ENCODE measurements at regions not wholly inside any gene's neighbourhood (a gene's known extent, or its start where the extent isn't known, plus 50 kb on each side); places are given as distances from the start of the nearest gene placed in this dataset.

GRCh38 chr3:145972851-145973250 lies 188.1 kb downstream of the PLOD2 start:
- Mint-ChIP-seq H3K27me3 (no peaks in the 10 kb centered on the region), H3K27ac (no peak overlapping the region), H3K36me3 (ENCODE audit: low read depth) (no peaks in the 10 kb centered on the region), H3K4me3 (no peak overlapping the region), H3K4me1 (no peaks in the 10 kb centered on the region), H3K9me3 (no peaks in the 10 kb centered on the region)
- intact Hi-C loops (cut with micrococcal nuclease) = no loop called here
- no peak for DNase-seq

- Mint-ChIP-seq H3K4me3 (no peak overlapping the region), H3K27ac (no peak overlapping the region), H3K4me1 (no peaks in the 10 kb centered on the region), H3K9me3 (no peaks in the 10 kb centered on the region), H3K36me3 (ENCODE audit: low read depth) (no peaks in the 10 kb centered on the region), H3K27me3 (no peaks in the 10 kb centered on the region)
- intact Hi-C loops (cut with micrococcal nuclease) = no loop called here
- no peak for DNase-seq
Observed at GRCh38 chr3:145981056-145981455, 179.9 kb downstream of the PLOD2 start.

GRCh38 chr3:145983101-145983500 lies 177.9 kb downstream of the PLOD2 start:
- Mint-ChIP-seq H3K4me3 (no peak overlapping the region), H3K36me3 (ENCODE audit: low read depth) (no peaks in the 10 kb centered on the region), H3K27me3 (no peaks in the 10 kb centered on the region), H3K4me1 (no peaks in the 10 kb centered on the region), H3K9me3 (no peaks in the 10 kb centered on the region), H3K27ac (no peak overlapping the region)
- intact Hi-C loops (cut with micrococcal nuclease) = no loop called here
- DNase-seq = no peak
